ENCODE measurements at regions not wholly inside any gene's neighbourhood (a gene's known extent, or its start where the extent isn't known, plus 50 kb on each side); places are given as distances from the start of the nearest gene placed in this dataset.

- Histone ChIP-seq H2AFZ (replicated peaks; ENCODE audit: low read length, poor library complexity) (no peak overlapping the region), H3K23ac (ENCODE audit: low read depth, low read length) (no peak overlapping the region), H2AK5ac (ENCODE audit: low read depth, low read length) (no peak overlapping the region), H3K27ac (ENCODE audit: insufficient read depth, low read length) (no peak overlapping the region), H4K8ac (ENCODE audit: low read depth in 2 of 2, low read length in 2 of 2) (no peak overlapping the region), H3K9me3 (ENCODE audit: control insufficient read depth, insufficient read depth, low read length) (peaks cover 9% of the 10 kb centered on the region), H4K20me1 (ENCODE audit: insufficient read depth, low read length) (no peaks in the 10 kb centered on the region), H4K91ac (ENCODE audit: insufficient read depth, low read depth, low read length) (no peak overlapping the region), H2BK20ac (ENCODE audit: low read depth, low read length) (no peak overlapping the region), H4K5ac (ENCODE audit: low read depth, low read length) (no peak overlapping the region), H3K4me1 (ENCODE audit: control insufficient read depth, insufficient read depth, low read length) (no peaks in the 10 kb centered on the region), H3K4me2 (ENCODE audit: low read depth, low read length) (no peak overlapping the region), H3K9ac (ENCODE audit: low read depth, low read length) (no peak overlapping the region), H3K56ac (ENCODE audit: extremely low read depth, insufficient read depth, low read length) (no peak overlapping the region), H3K27me3 (ENCODE audit: control insufficient read depth, insufficient read depth, low read length) (no peaks in the 10 kb centered on the region), H2BK120ac (ENCODE audit: low read depth, low read length) (no peak overlapping the region), H3K9me1 (ENCODE audit: insufficient read depth, low read length) (no peaks in the 10 kb centered on the region), H3K36me3 (ENCODE audit: control insufficient read depth, insufficient read depth, low read length) (no peaks in the 10 kb centered on the region), H3K18ac (ENCODE audit: low read depth, low read length) (no peak overlapping the region), H3K14ac (replicated peaks; ENCODE audit: low read depth, low read length) (no peak overlapping the region), H3K4ac (ENCODE audit: low read depth, low read length) (no peak overlapping the region), H3K79me1 (ENCODE audit: low read depth in 1 of 2, low read length in 2 of 2) (no peaks in the 10 kb centered on the region), H2AK9ac (replicated peaks; ENCODE audit: low read depth, low read length, poor library complexity) (no peak overlapping the region), H3K4me3 (ENCODE audit: insufficient read depth, low read depth, low read length) (no peak overlapping the region), H2BK5ac (ENCODE audit: low read depth, low read length, poor library complexity, severe bottlenecking) (no peak overlapping the region), H2BK15ac (ENCODE audit: low read depth, low read length) (no peak overlapping the region)
- no CpG with 5 or more reads among the region's 2 CpGs for WGBS, 2 experiments (ENCODE audit: extremely low coverage in 2 of 2, insufficient read length in 1 of 2)
- DNase-seq: no peak
- POLR2A ChIA-PET (ENCODE audit: unreplicated experiment): no interaction called here
- TF ChIP-seq NFE2L2 (IDR thresholded peaks at IDR 0.05; ENCODE audit: low read depth, low read length): no peak
- TF ChIP-seq, protein P1, sequence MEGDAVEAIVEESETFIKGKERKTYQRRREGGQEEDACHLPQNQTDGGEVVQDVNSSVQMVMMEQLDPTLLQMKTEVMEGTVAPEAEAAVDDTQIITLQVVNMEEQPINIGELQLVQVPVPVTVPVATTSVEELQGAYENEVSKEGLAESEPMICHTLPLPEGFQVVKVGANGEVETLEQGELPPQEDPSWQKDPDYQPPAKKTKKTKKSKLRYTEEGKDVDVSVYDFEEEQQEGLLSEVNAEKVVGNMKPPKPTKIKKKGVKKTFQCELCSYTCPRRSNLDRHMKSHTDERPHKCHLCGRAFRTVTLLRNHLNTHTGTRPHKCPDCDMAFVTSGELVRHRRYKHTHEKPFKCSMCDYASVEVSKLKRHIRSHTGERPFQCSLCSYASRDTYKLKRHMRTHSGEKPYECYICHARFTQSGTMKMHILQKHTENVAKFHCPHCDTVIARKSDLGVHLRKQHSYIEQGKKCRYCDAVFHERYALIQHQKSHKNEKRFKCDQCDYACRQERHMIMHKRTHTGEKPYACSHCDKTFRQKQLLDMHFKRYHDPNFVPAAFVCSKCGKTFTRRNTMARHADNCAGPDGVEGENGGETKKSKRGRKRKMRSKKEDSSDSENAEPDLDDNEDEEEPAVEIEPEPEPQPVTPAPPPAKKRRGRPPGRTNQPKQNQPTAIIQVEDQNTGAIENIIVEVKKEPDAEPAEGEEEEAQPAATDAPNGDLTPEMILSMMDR (conservative IDR thresholded peaks at IDR 0.05; ENCODE audit: low read depth, low read length): no peak
- no peak for TF ChIP-seq POLR2A (IDR thresholded peaks at IDR 0.05; ENCODE audit: low read depth, low read length)
- TF ChIP-seq RFX5 (IDR thresholded peaks at IDR 0.05; ENCODE audit: low read depth, low read length): no peak
- TF ChIP-seq CEBPB (IDR thresholded peaks at IDR 0.05; ENCODE audit: low read depth, low read length): no peak
- TF ChIP-seq MXI1 (IDR thresholded peaks at IDR 0.05; ENCODE audit: borderline replicate concordance, low read depth, low read length): no peak
- TF ChIP-seq, protein P2, sequence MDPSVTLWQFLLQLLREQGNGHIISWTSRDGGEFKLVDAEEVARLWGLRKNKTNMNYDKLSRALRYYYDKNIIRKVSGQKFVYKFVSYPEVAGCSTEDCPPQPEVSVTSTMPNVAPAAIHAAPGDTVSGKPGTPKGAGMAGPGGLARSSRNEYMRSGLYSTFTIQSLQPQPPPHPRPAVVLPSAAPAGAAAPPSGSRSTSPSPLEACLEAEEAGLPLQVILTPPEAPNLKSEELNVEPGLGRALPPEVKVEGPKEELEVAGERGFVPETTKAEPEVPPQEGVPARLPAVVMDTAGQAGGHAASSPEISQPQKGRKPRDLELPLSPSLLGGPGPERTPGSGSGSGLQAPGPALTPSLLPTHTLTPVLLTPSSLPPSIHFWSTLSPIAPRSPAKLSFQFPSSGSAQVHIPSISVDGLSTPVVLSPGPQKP (IDR thresholded peaks at IDR 0.05; ENCODE audit: borderline replicate concordance, low read depth, low read length): no peak
- no peak for TF ChIP-seq FOS (IDR thresholded peaks at IDR 0.05; ENCODE audit: low read depth, low read length)
- no peak for TF ChIP-seq SMC3 (IDR thresholded peaks at IDR 0.05; ENCODE audit: low read depth, low read length)
- in situ Hi-C loops (cut with MboI; ENCODE audit: low sequenced_read_pairs): no loop called here
- dilution Hi-C loops (cut with HindIII; ENCODE audit: low sequenced_read_pairs, unreplicated experiment): no loop called here
- CTCF ChIA-PET: no interaction called here
- intact Hi-C loops (cut with micrococcal nuclease): no loop called here
- ATAC-seq (ENCODE audit: low read depth): no peak
- BruUV-seq (replicated peaks): no TSS peak
Measured at GRCh38 chr17:54620399-54620978, 280.2 kb upstream of the TOM1L1 start.

Measured in IMR-90 (cell line).